ENCODE measurements at regions not wholly inside any gene's neighbourhood (a gene's known extent, or its start where the extent isn't known, plus 50 kb on each side); places are given as distances from the start of the nearest gene placed in this dataset.

DNA sequence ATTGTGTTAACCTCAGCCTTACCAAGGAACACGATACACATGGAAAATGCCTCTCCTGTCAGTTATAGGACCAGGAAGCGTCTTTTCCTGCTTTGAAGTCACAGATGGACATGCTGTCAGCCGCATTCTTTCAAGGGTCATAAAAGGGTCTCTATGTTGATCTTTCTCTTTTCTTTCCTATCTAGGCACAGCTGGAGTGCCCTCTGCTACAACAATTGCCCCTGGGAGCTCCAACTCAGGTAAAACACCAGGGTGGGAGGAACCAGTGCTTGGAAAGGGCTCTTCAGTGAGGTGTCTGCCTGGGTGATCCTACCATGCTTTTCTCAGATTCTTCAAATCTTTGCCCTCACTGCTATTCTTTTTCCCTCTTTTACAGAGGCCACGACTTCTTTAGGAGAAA is 157.4 kb upstream of the CNTN1 start:
- ChIA-PET POLR2A (no interaction called here), CTCF (no interaction called here)
- no peak overlapping the region for H3K4me3 ChIP-seq (ENCODE audit: control insufficient read depth in 1 of 7, extremely low read depth in 1 of 7, insufficient read depth in 4 of 7, low read depth in 2 of 7, low read length in 6 of 7)
- H3K27me3 ChIP-seq (replicated peaks in 2 of 5; ENCODE audit: control insufficient read depth in 4 of 5, insufficient read depth in 5 of 5, low read length in 4 of 5) = no peaks in the 10 kb centered on the region
- DNase-seq = no peak
- no peaks in the 10 kb centered on the region for H3K4me1 ChIP-seq (ENCODE audit: control extremely low read depth in 1 of 4, control insufficient read depth in 4 of 4, insufficient read depth in 4 of 4, low read length in 3 of 4)
- no peaks in the 10 kb centered on the region for H3K9me3 ChIP-seq (ENCODE audit: control extremely low read depth in 1 of 5, control insufficient read depth in 4 of 5, insufficient read depth in 2 of 5, low read depth in 1 of 5, low read length in 4 of 5)
- no peaks in the 10 kb centered on the region for H3K36me3 ChIP-seq (ENCODE audit: control insufficient read depth in 4 of 4, insufficient read depth in 4 of 4, low read length in 3 of 4)
- 72% methylated on average over 4 of the region's 4 CpGs for WGBS (ENCODE audit: insufficient coverage)
- no peak overlapping the region for H3K27ac ChIP-seq (ENCODE audit: insufficient read depth in 1 of 2, low read depth in 1 of 2, low read length in 2 of 2, poor library complexity in 1 of 2, severe bottlenecking in 2 of 2)

DNA sequence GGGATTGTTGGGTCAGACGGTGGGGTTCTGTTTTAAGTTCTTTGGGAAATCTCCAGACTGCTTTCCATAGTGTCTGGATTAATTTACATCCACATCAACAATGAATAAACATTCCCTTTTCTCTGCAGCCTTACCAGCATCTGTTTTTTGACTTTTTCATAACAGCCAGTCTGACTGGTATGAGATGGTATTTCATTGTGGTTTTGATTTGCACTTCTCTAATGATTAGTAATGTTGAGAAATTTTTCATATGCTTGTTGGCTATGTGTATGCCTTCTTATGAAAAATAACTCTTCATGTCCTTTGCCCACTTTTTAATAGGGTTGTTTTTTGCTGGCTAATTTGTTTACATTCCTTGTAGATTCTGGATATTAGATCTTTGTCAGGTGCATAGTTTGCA is 140.8 kb upstream of the CNTN1 start:
- Histone ChIP-seq H3K9me3 (ENCODE audit: control extremely low read depth in 1 of 5, control insufficient read depth in 4 of 5, insufficient read depth in 2 of 5, low read depth in 1 of 5, low read length in 4 of 5) (no peaks in the 10 kb centered on the region), H3K27me3 (replicated peaks in 2 of 5; ENCODE audit: control insufficient read depth in 4 of 5, insufficient read depth in 5 of 5, low read length in 4 of 5) (no peaks in the 10 kb centered on the region), H3K27ac (ENCODE audit: insufficient read depth in 1 of 2, low read depth in 1 of 2, low read length in 2 of 2, poor library complexity in 1 of 2, severe bottlenecking in 2 of 2) (no peak overlapping the region), H3K36me3 (ENCODE audit: control insufficient read depth in 4 of 4, insufficient read depth in 4 of 4, low read length in 3 of 4) (no peaks in the 10 kb centered on the region), H3K4me3 (ENCODE audit: control insufficient read depth in 1 of 7, extremely low read depth in 1 of 7, insufficient read depth in 4 of 7, low read depth in 2 of 7, low read length in 6 of 7) (no peak overlapping the region), H3K4me1 (ENCODE audit: control extremely low read depth in 1 of 4, control insufficient read depth in 4 of 4, insufficient read depth in 4 of 4, low read length in 3 of 4) (no peaks in the 10 kb centered on the region)
- CTCF ChIA-PET = no interaction called here
- DNase-seq = no peak
- POLR2A ChIA-PET = no interaction called here
- 100% methylated on average over 1 of the region's 1 CpG for WGBS (ENCODE audit: insufficient coverage)

DNA sequence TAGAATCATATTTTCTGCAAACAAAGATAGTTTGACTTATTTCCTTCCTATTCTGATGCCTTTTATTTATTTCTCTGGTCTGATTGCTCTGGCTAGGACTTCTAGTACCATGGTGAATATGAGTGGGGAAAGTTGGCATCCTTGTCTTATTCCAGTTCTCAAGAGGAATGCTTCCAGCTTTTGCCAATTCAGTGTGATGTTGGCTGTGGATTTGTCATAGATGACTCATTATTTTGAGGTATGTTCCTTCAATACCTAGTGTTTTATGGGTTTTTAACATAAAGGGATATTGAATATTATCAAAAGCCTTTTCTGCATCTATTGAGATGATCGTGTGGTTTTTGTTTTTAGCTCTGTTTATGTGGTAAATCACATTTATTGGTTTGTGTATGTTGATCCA is 139.4 kb upstream of the CNTN1 start:
- Histone ChIP-seq H3K27me3 (replicated peaks in 2 of 5; ENCODE audit: control insufficient read depth in 4 of 5, insufficient read depth in 5 of 5, low read length in 4 of 5) (no peaks in the 10 kb centered on the region), H3K4me3 (ENCODE audit: control insufficient read depth in 1 of 7, extremely low read depth in 1 of 7, insufficient read depth in 4 of 7, low read depth in 2 of 7, low read length in 6 of 7) (no peak overlapping the region), H3K9me3 (ENCODE audit: control extremely low read depth in 1 of 5, control insufficient read depth in 4 of 5, insufficient read depth in 2 of 5, low read depth in 1 of 5, low read length in 4 of 5) (no peaks in the 10 kb centered on the region), H3K36me3 (ENCODE audit: control insufficient read depth in 4 of 4, insufficient read depth in 4 of 4, low read length in 3 of 4) (no peaks in the 10 kb centered on the region), H3K27ac (ENCODE audit: insufficient read depth in 1 of 2, low read depth in 1 of 2, low read length in 2 of 2, poor library complexity in 1 of 2, severe bottlenecking in 2 of 2) (no peak overlapping the region), H3K4me1 (ENCODE audit: control extremely low read depth in 1 of 4, control insufficient read depth in 4 of 4, insufficient read depth in 4 of 4, low read length in 3 of 4) (no peaks in the 10 kb centered on the region)
- DNase-seq = no peak
- CTCF ChIA-PET = no interaction called here
- no CpG with 5 or more reads among the region's 1 CpG for WGBS (ENCODE audit: insufficient coverage)
- POLR2A ChIA-PET = no interaction called here

DNA sequence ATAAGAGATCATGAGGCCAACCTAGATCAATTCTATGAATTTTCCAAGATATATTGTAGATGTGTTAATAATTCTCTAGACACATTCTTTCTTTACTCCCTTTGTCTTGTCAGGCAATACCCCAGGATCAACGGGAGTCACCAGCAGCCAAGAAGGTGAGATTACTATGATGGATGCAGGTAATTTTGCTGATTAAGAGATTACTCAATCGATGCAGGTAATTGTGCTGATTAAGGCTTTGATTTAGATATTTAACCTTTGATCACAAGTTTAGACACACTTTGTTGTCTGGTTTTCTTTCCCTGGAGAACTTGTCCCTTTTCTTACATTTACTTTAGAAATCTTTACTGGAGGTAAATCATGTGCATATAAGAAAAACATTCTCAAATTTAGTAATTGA is 134.3 kb upstream of the CNTN1 start:
- Histone ChIP-seq H3K36me3 (ENCODE audit: control insufficient read depth in 4 of 4, insufficient read depth in 4 of 4, low read length in 3 of 4) (no peaks in the 10 kb centered on the region), H3K27me3 (replicated peaks in 2 of 5; ENCODE audit: control insufficient read depth in 4 of 5, insufficient read depth in 5 of 5, low read length in 4 of 5) (no peaks in the 10 kb centered on the region), H3K27ac (ENCODE audit: insufficient read depth in 1 of 2, low read depth in 1 of 2, low read length in 2 of 2, poor library complexity in 1 of 2, severe bottlenecking in 2 of 2) (no peak overlapping the region), H3K9me3 (ENCODE audit: control extremely low read depth in 1 of 5, control insufficient read depth in 4 of 5, insufficient read depth in 2 of 5, low read depth in 1 of 5, low read length in 4 of 5) (no peaks in the 10 kb centered on the region), H3K4me1 (ENCODE audit: control extremely low read depth in 1 of 4, control insufficient read depth in 4 of 4, insufficient read depth in 4 of 4, low read length in 3 of 4) (no peaks in the 10 kb centered on the region), H3K4me3 (ENCODE audit: control insufficient read depth in 1 of 7, extremely low read depth in 1 of 7, insufficient read depth in 4 of 7, low read depth in 2 of 7, low read length in 6 of 7) (no peak overlapping the region)
- ChIA-PET POLR2A (no interaction called here), CTCF (no interaction called here)
- 100% methylated on average over 1 of the region's 2 CpGs for WGBS (ENCODE audit: insufficient coverage)
- DNase-seq = no peak

DNA sequence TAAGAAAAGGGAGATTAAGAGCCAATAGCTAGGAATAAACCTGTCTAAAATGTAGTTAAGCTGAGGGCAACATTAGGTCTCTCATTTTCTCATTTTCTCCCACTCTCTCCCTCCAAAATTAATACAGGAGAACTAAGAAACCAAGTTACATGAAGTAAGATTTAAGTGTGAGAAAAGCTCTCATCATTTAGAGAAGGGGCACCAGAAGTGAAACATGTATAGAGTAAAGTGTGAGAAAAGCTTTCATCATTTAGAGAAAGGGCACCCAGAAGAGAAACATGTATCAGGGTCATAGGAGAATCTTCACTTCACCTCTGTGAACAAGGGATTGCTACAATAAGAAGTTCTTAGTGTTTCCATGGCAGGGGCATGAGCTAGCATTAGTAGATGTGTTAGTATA is 132.4 kb upstream of the CNTN1 start:
- Histone ChIP-seq H3K36me3 (ENCODE audit: control insufficient read depth in 4 of 4, insufficient read depth in 4 of 4, low read length in 3 of 4) (no peaks in the 10 kb centered on the region), H3K4me3 (ENCODE audit: control insufficient read depth in 1 of 7, extremely low read depth in 1 of 7, insufficient read depth in 4 of 7, low read depth in 2 of 7, low read length in 6 of 7) (no peak overlapping the region), H3K27ac (ENCODE audit: insufficient read depth in 1 of 2, low read depth in 1 of 2, low read length in 2 of 2, poor library complexity in 1 of 2, severe bottlenecking in 2 of 2) (no peak overlapping the region), H3K27me3 (replicated peaks in 2 of 5; ENCODE audit: control insufficient read depth in 4 of 5, insufficient read depth in 5 of 5, low read length in 4 of 5) (no peaks in the 10 kb centered on the region), H3K4me1 (ENCODE audit: control extremely low read depth in 1 of 4, control insufficient read depth in 4 of 4, insufficient read depth in 4 of 4, low read length in 3 of 4) (no peaks in the 10 kb centered on the region), H3K9me3 (ENCODE audit: control extremely low read depth in 1 of 5, control insufficient read depth in 4 of 5, insufficient read depth in 2 of 5, low read depth in 1 of 5, low read length in 4 of 5) (no peaks in the 10 kb centered on the region)
- DNase-seq = no peak
- POLR2A ChIA-PET = no interaction called here
- CTCF ChIA-PET = no interaction called here

DNA sequence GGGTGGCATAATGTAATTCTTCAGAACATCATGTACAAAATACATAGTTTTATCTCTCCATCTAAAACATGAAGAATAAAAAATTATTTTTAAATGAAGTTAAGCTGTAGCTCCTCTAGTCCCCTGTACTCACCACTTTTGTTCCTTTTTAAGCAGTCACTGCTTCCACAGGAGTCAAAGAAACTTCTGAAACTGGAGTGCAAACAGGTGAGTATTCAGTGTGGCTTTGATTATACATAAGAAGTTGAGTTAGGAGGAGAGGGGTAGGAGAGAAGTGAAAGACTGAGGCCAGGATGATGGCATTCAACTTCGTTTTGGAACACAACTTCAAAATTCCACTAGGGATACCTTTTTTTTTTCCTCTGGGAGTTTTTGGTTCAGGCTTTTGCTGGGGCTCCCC is 131.4 kb upstream of the CNTN1 start:
- Histone ChIP-seq H3K27me3 (replicated peaks in 2 of 5; ENCODE audit: control insufficient read depth in 4 of 5, insufficient read depth in 5 of 5, low read length in 4 of 5) (no peaks in the 10 kb centered on the region), H3K36me3 (ENCODE audit: control insufficient read depth in 4 of 4, insufficient read depth in 4 of 4, low read length in 3 of 4) (no peaks in the 10 kb centered on the region), H3K4me1 (ENCODE audit: control extremely low read depth in 1 of 4, control insufficient read depth in 4 of 4, insufficient read depth in 4 of 4, low read length in 3 of 4) (no peaks in the 10 kb centered on the region), H3K27ac (ENCODE audit: insufficient read depth in 1 of 2, low read depth in 1 of 2, low read length in 2 of 2, poor library complexity in 1 of 2, severe bottlenecking in 2 of 2) (no peak overlapping the region), H3K4me3 (ENCODE audit: control insufficient read depth in 1 of 7, extremely low read depth in 1 of 7, insufficient read depth in 4 of 7, low read depth in 2 of 7, low read length in 6 of 7) (no peak overlapping the region), H3K9me3 (ENCODE audit: control extremely low read depth in 1 of 5, control insufficient read depth in 4 of 5, insufficient read depth in 2 of 5, low read depth in 1 of 5, low read length in 4 of 5) (no peaks in the 10 kb centered on the region)
- no peak for DNase-seq
- POLR2A ChIA-PET = no interaction called here
- WGBS (ENCODE audit: insufficient coverage) = no CpG with 5 or more reads among the region's 1 CpG
- CTCF ChIA-PET = no interaction called here

DNA sequence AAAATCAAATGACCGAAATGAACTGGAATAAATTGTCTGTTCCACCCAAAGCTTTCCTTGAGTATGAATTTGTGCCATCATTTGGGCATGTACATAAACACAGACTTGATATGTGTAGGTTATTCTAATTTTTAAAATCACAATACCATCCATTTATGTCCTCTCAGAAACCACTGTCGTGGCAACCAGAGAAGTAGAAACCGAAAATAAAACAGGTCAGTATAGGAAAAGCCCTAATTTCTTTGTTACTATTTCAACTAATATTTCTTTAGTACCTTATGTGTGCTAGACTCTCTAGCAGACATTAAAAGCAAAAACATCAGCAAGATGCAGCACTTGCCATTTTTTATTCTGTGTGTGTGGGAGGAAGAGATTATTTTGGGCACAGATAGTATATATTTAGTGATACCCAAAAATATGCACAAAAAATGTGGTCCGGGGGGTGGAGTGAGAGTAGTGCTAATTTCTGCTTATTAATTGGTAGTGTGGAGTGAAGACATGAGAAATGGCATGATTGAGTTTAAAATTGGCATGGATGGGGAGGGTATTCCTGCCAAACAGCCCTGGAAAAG is 130.8 kb upstream of the CNTN1 start:
- no peak for DNase-seq
- CTCF ChIA-PET = no interaction called here
- Histone ChIP-seq H3K9me3 (ENCODE audit: control extremely low read depth in 1 of 5, control insufficient read depth in 4 of 5, insufficient read depth in 2 of 5, low read depth in 1 of 5, low read length in 4 of 5) (no peaks in the 10 kb centered on the region), H3K4me1 (ENCODE audit: control extremely low read depth in 1 of 4, control insufficient read depth in 4 of 4, insufficient read depth in 4 of 4, low read length in 3 of 4) (no peaks in the 10 kb centered on the region), H3K27me3 (replicated peaks in 2 of 5; ENCODE audit: control insufficient read depth in 4 of 5, insufficient read depth in 5 of 5, low read length in 4 of 5) (no peaks in the 10 kb centered on the region), H3K27ac (ENCODE audit: insufficient read depth in 1 of 2, low read depth in 1 of 2, low read length in 2 of 2, poor library complexity in 1 of 2, severe bottlenecking in 2 of 2) (no peak overlapping the region), H3K4me3 (ENCODE audit: control insufficient read depth in 1 of 7, extremely low read depth in 1 of 7, insufficient read depth in 4 of 7, low read depth in 2 of 7, low read length in 6 of 7) (no peak overlapping the region), H3K36me3 (ENCODE audit: control insufficient read depth in 4 of 4, insufficient read depth in 4 of 4, low read length in 3 of 4) (no peaks in the 10 kb centered on the region)
- POLR2A ChIA-PET = no interaction called here
- 100% methylated on average over 1 of the region's 4 CpGs for WGBS (ENCODE audit: insufficient coverage)

All from common myeloid progenitor, CD34-positive (primary cell).